HG02623 (cell line): ENCODE measurements at regions not wholly inside any gene's neighbourhood (a gene's known extent, or its start where the extent isn't known, plus 50 kb on each side); places are given as distances from the start of the nearest gene placed in this dataset.
"Not testable (repeated sequence)": the region's sequence is repeated elsewhere in the genome, so short reads cannot be mapped to it uniquely, and the experiment has no call there.

Source experiments
- ATAC-seq: cut with Tn5 transposase; IDR thresholded peaks from one replicate; pipeline ENCODE4 v1.9.1; 2021; ENCODE audit warnings: moderate library complexity; ENCODE audit not compliant: unreplicated experiment

GRCh38 chr7:109402107-109402506 is 832.4 kb downstream of the DNAJB9 start:
- ATAC-seq: no peak

GRCh38 chr7:109407756-109408155 is 838.1 kb downstream of the DNAJB9 start:
- ATAC-seq: no peak

DNA sequence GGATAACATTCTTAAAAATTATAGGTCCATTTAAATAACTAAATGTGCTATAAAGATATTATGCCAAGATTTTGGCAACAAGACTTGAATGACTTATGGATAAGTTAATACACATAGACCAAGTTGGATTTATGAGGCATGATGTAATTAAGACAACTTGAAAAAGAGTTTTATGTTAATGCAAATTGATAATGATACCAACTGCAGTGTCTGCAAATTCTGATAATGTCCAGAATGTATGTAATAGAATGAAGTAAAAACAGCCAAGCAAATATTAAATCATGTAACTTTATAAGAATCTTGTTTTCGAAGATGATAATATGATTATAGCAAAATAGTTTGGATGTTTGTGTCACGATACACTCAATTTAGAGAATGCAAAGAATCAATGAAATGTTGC is 868.3 kb downstream of the DNAJB9 start:
- ATAC-seq: no peak

- no peak for ATAC-seq
Measured at GRCh38 chr7:109449760-109450159, 880.1 kb downstream of the DNAJB9 start.

DNA sequence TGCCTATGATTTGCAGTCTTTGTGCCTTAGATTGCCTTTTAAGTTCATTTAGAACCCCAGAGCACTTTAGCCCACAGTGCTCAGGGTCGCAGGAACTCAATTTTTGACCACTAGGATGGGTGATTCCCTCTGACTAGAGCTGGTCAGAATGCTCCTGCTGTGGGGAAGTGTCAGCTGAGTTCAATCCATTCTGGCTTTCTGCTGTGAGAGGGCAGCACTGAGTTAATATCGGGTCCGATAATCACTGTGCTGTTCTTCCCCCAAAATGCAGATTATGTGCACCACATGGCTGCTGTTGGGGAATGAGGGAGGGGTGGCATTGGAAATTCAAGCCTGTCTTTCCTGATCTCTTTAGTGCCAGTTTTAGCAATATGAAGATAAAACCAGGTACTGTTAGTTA is 886.4 kb downstream of the DNAJB9 start:
- ATAC-seq: no peak

- no peak for ATAC-seq
Measured at GRCh38 chr7:109460296-109460695, 890.6 kb downstream of the DNAJB9 start.

DNA sequence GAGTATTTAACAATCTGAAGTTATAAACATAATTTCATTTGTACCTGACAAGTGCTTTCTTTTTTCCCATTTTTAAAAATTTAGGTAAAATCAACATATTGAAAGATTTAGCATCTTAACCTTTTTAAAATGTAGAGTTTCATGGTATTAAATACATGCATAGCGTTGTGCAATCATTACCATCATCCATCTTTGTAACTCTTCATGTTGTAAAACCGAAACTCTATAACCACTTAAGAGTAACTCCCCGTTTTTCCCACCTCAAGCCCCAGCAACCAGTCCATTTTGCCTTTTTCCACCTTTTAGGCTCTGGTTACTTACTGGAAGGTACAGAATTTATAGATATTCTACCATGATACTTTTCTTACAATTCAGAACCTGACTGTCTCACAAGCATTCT is 892.5 kb downstream of the DNAJB9 start:
- ATAC-seq: no peak

DNA sequence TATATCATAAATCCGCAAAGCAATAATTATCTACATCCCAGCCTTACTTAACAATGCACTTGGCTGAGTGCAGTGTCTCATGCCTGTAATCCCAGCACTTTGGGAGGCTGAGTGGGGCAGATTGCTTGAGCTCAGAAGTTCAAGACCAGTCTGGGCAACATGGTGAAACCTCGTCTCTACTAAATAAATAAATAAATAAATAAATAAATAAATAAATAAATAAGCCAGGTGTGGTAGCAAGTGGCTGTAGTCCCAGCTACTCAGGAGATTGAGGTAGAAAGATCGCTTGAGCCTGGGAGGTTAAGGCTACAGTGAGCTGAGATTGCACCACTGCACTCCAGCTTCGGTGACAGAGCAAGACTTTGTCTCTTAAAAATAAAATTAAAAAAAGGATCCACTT is 898.1 kb downstream of the DNAJB9 start:
- not testable (repeated sequence) for ATAC-seq

DNA sequence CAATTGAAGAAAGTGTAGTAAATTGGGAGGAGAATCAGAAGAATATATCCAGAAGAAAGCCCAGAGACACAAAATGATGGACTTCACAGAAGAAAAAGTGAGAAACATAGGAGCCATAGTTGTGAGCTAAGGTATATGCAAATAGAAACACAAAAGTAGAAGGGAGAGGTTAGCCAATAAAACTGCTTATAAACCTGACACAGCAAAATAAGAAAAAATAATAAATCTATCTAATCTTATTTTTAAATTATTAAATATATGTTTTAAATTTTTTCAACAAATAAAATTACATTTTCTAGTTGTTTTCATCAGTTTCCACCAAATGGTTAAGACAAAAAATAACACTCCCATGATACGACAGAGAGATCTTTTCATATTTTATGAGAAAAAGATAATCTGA is 903.5 kb downstream of the DNAJB9 start:
- no peak for ATAC-seq

DNA sequence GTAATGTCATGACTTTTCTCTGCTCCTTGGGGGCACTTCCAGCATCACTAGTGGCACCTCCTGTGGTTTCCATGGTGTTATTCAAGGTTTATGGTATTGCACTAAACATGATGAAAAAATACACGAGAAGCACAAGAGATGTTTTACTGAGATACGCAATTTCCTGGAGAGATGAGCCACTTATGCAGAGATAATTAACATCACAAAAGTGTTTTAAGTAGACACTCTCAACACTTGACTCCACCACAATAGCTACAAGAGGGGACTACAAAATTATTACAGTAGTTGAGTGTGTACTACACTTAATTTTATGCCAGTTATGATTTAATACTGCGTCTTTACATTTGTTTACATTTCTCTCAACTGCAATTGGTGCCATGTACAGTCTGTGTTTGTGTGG is 906.7 kb downstream of the DNAJB9 start:
- no peak for ATAC-seq

DNA sequence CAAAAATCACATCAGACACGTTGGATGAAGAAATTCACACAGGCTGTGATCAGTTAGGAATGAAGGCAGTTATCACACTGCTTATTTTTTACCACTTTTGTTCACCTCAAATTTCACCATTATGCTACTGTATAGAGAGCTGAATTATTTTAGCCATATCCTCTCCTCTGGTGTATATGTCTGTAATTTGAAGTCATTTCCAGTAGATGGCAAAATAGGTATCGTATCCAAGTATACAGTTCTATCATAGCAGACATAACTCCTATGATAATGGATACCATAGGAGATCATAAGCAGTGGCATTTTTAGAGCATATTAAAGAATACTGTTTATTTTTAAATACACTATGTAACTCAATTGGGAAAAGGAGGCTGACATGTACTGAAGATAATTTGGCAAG is 909.7 kb downstream of the DNAJB9 start:
- ATAC-seq: no peak

DNA sequence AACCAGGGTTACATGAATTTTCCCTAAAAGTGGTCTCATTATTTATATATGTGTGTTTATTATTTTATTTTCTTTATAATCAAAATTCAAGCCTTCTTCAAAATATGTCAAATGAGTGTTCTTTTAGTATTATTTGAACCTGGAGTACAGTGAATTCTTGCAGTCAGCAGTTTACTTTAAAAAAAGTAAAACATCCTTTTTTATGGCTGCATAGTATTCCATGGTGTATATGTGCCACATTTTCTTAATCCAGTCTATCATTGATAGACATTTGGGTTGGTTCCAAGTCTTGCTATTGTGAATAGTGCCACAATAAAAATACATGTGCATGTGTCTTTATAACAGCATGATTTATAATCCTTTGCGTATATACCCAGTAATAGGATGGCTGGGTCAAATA is 920.9 kb downstream of the DNAJB9 start:
- ATAC-seq: not testable (repeated sequence)

DNA sequence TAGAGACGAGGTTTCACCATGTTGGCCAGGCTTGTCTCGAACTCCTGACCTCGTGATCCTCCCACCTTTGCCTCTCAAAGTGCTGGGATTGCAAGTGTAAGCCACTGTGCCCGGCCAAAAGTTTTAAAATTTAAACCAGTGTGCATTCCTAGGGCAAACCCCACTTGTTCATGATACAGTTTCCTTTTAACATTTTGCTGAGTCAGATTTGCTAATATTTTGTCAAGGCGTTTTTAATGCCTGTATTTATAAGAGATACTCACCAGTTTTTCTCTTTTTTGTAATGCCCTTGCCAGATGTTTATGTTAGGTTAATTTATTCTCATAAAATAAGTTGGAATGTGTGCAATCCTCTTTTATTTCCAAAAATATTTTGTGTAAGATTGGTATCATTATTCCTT is 927.4 kb downstream of the DNAJB9 start:
- no peak for ATAC-seq

DNA sequence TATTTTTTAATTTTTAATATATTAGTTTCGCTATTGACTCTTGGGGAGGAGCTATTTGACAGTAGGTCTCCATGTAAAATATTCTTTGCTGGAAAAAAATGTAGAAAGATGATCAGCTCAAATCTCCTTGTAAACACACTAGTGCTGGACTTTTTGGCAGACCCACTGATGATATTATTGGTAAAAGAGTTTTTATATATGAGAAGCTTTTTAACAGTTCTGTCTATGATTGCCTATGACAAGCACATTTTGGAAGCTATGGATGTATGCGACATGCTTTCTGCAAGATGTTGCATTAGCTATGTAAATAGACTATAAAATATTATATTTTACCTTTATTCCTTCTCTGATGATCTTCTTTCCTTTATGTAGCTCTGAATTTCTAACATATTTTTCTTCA is 928.5 kb downstream of the DNAJB9 start:
- no peak for ATAC-seq

GRCh38 chr7:109503421-109503820 is 933.7 kb downstream of the DNAJB9 start:
- ATAC-seq: no peak

DNA sequence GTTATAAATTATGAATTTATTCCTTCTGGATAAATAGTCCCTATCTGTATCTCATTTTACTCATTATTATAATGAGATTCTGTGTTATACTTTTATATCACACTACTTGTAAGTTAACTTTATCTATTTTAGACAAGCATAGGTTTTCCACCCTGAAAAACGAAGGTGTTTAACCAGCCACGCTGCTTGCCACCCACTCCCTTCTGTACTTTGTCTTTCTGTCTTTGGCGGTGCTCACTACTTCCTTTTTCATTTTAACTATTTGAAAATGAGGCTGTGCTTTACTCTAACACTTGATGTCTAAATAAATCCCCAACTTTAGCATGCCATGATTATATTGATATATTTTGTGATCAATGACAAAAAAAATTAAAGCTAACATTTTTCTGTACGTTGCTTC is 952.9 kb downstream of the DNAJB9 start:
- no peak for ATAC-seq

- ATAC-seq: no peak
Measured at GRCh38 chr7:109527833-109528232, 958.2 kb downstream of the DNAJB9 start.

GRCh38 chr7:109529712-109530111 is 960.0 kb downstream of the DNAJB9 start:
- no peak for ATAC-seq

DNA sequence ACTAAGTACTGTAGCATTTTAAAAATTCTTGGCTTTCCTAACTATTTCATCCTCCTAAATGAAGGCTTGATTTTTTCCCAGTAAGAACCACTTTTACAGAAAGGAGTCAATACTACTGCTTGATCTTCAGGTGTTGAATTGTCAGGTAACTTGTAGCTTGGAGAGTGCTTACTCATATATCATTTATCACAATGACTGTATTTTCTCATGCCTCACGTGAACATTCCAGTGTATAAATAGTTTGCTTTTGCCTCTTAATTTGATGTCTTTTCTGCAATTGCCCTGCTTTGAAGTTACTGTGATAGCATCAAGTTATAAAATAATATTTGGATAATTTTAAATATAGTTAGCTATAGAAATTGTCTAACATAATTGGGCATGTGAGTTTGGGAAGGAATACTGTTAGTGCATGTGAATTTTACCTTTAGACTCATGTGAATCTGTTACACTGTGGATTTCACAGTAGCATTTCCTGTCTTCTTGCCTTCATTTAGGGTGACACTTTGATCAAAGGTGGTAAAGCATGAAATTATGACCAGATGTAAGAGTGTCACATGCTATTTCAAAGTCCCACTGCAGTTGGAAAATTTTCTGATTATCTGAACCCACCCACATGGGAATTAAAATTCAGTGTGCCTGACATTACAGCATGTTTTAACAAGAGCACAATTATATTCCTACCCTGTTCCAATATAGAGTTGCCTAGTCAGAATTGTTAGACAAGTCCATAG is 962.8 kb downstream of the DNAJB9 start:
- no peak for ATAC-seq

DNA sequence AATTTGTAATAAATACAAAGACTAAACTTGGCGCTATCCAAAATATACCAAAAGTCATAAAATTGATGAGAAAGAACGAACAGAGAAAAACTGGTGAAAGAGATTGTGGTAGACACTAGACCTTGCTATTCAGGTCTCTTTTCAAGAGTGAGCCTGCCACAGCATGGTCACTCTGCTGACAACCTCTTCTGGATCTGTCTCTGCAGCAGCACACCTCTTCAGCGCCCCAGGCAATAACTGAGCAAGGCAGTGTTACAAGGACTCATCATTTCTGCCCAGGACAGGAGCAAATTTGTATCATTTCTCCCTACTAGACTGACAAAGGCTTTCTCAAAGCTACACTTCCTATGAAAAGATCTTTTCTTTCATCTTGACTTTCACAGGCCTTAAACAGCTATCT is 976.0 kb downstream of the DNAJB9 start:
- no peak for ATAC-seq

DNA sequence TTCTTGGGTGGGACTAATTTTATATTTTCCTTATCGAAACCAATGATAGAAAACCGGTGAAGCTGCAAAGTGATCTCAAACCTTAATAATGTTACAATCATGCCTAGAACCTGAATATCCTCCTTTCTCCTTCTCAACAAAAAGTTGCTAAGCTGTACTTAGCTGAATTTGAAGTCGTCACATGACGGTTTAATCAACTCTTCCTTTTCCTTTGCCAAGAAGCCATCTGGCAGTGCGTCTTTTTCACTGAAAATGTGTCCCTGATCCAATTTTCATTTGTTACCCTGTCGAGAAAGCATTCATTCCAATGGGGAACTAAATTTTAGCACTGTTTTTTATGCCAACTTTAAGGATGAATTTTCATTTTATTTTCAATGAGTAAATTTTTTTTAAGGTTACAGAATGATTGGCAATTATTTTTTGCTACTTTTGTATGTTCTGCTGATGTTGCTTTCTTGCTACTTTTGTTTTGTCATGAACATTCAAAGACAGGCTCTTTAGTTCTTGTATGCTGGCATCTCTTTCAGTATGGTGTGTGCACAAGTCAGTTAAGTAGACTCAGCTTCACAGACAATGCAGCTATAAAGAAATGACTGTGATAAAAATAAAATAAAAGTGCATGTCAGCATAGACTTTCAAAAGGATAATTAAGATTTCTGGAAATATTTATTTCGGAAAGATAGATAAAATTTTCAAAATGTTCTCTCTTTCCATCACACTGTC is 980.0 kb downstream of the DNAJB9 start:
- no peak for ATAC-seq

- no peak for ATAC-seq
Measured at GRCh38 chr7:109552017-109552416, 982.3 kb downstream of the DNAJB9 start.

DNA sequence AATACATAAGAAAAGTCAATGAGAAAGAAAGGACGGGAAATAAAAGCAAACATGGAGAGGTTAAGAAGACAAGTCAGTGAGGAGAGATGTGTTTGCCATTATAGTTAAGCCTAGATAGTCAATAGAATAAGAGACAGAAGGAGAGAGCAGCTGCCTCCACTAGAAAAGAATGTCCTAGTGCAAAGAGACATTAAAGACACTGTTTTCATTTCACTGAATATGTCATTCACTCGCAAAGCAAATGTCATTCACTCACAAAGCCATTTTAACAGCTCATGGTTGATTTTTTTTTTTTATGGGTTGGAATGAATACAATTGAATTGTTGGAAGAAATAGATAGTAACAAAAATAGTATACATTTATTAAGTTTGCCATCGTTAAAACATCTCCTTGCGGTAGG is 1007.6 kb downstream of the DNAJB9 start:
- no peak for ATAC-seq
